Nephron (organoid): ENCODE measurements at regions not wholly inside any gene's neighbourhood (a gene's known extent, or its start where the extent isn't known, plus 50 kb on each side); places are given as distances from the start of the nearest gene placed in this dataset.

ENCODE experiments used
- H3K27ac Mint-ChIP-seq, 3 experiments: 2 replicates each; pipeline ENCODE4 v1.8.0; 2020; ENCODE audit warnings: mixed read lengths in 3 of 3, mild to moderate bottlenecking in 2 of 3, moderate library complexity in 1 of 3
- H3K27me3 Mint-ChIP-seq: 2 replicates; pipeline ENCODE4 v1.8.0; 2021; ENCODE audit warnings: low read depth, mild to moderate bottlenecking, moderate library complexity, mixed read lengths
- H3K36me3 Mint-ChIP-seq: 2 replicates; pipeline ENCODE4 v1.8.0; 2020; ENCODE audit warnings: low read depth, mixed read lengths
- H3K4me1 Mint-ChIP-seq: 2 replicates; pipeline ENCODE4 v1.8.0; 2020; ENCODE audit warnings: mixed read lengths
- H3K4me3 Mint-ChIP-seq, 3 experiments: 2 replicates each; pipeline ENCODE4 v1.8.0; 2020; ENCODE audit warnings: mild to moderate bottlenecking in 3 of 3, mixed read lengths in 3 of 3, moderate library complexity in 2 of 3
- H3K9me3 Mint-ChIP-seq: 2 replicates; pipeline ENCODE4 v1.8.0; 2020; ENCODE audit warnings: mixed read lengths
- CTCF ChIP-seq, 3 experiments: fragments of 200-600 bp; sonication (generic); IDR thresholded peaks; one replicate each; pipeline ENCODE4 v1.5.0; 2021; ENCODE audit warnings: antibody characterized with exemption in 3 of 3; ENCODE audit not compliant: unreplicated experiment in 3 of 3

DNA sequence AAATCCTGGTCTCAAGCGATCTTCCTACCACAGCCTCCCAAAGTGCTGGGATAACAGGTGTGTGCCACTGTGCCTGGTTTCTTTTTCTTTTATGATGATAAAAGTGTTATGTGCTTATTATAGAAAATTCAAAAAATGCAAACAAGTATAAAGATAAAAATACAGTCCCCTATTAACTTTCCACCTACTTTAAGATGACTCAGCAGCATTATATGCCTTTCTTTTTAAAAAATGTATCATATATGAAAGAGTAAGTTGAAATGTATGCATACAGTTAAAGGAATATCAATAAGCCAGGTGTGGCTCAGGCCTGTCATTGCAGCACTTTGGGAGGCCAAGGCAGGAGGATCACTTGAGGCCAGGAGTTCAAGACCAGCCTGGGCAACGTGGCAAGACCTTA lies 216.9 kb upstream of the GALNT17 start:
- no peak for TF ChIP-seq CTCF (IDR thresholded peaks at IDR 0.05; ENCODE audit: unreplicated experiment in 3 of 3)
- Mint-ChIP-seq H3K9me3 (no peaks in the 10 kb centered on the region), H3K4me3 (no peak overlapping the region), H3K36me3 (no peaks in the 10 kb centered on the region), H3K27me3 (peaks cover 5% of the 10 kb centered on the region), H3K27ac (no peak overlapping the region), H3K4me1 (no peaks in the 10 kb centered on the region)

DNA sequence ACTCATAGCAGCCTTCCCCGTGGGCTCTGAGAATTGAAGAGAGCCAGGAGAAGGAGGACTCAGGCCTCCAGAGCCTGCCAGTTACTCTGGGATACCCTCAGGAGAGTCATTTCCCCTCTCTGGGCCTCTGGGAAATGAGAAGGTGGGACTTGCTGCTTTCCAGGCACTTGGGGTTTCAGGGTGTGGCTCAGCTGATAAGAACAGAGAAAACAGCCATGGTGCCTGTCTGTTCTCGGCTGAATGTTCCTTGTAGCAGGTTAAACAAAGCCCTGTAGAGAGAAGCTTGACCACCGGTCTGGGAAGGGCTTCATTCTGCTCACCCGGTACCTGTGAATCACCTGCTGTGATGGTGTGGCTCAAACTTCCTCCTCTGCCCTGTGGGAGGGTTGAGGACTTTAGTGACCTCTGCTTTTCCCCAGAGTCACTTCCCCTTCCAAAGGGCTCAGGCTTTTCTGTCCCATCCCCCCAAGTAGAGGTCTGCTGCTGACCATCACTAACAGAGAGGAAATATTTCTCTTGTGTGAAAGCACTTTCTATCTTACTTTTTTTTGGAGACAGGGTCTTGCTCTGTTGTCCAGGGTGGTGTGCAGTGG lies 212.4 kb upstream of the GALNT17 start:
- TF ChIP-seq CTCF (IDR thresholded peaks at IDR 0.05; ENCODE audit: unreplicated experiment in 3 of 3), result no peak
- Mint-ChIP-seq H3K27me3 (peaks cover 4% of the 10 kb centered on the region), H3K4me1 (peaks cover 4% of the 10 kb centered on the region), H3K9me3 (no peaks in the 10 kb centered on the region), H3K27ac (peak overlapping the region in 1 of 3 experiments; percentile 39), H3K4me3 (no peak overlapping the region), H3K36me3 (no peaks in the 10 kb centered on the region)

DNA sequence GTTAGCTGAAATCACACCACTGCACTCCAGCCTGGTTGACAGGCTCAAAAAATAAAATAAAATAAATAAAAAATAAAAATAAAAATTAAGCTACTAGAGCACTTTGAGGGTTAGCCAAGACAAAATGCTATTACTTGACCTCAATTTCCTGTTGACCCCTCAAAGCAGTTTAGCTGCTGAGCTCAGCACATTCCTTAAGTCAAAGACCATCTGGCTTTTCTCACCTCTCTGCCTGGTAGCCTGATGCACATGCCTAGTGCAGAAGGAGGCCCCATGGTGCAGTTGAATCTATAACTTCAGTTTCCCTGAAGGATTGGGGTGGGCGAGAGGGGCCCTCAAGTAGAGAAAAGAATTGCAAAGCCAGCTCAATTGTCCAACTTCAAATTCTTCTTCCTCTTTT lies 211.1 kb upstream of the GALNT17 start:
- no peak overlapping the region for H3K4me3 Mint-ChIP-seq
- no peak for TF ChIP-seq CTCF (IDR thresholded peaks at IDR 0.05; ENCODE audit: unreplicated experiment in 3 of 3)
- H3K27me3 Mint-ChIP-seq, result peaks cover 8% of the 10 kb centered on the region
- peak overlapping the region; percentile 53 to 85 (median 76) for H3K27ac Mint-ChIP-seq
- H3K4me1 Mint-ChIP-seq, result peaks cover 11% of the 10 kb centered on the region
- H3K36me3 Mint-ChIP-seq, result no peaks in the 10 kb centered on the region
- no peaks in the 10 kb centered on the region for H3K9me3 Mint-ChIP-seq

DNA sequence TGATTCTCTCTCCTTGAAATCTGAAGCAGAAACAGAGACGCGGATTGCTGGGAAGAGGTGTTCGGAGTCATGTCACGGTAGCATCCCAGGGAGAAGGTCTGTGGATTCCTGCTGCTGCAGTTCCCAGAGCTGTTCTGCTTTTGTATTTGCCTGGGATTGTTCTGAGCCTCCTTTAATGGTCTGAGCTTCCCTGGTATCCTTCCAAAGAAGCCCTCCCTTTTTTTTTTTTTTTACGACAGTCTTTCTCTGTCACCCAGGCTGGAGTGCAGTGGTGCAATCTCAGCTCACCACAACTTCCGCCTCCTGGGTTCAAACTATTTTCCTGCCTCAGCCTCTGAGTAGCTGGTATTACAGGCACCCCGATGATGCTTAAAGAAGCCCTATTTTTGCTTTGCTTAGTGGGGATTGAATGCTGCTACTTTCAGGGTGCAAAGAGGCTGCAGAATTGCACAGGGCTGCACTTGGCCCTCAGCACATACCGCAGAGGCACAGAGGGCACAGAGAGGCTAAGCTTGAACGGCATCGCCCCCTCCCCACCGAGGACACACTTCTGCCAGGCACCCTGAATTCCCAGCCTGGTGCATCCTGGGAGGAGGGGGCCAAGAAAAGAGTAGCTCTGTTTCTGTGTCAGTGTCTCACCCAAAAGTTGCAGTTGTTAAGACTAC lies 208.6 kb upstream of the GALNT17 start:
- no peak for TF ChIP-seq CTCF (IDR thresholded peaks at IDR 0.05; ENCODE audit: unreplicated experiment in 3 of 3)
- Mint-ChIP-seq H3K4me1 (peaks cover 18% of the 10 kb centered on the region), H3K27me3 (peaks cover 8% of the 10 kb centered on the region), H3K27ac (peak overlapping the region; percentile 25 to 77 (median 42)), H3K4me3 (no peak overlapping the region), H3K36me3 (no peaks in the 10 kb centered on the region), H3K9me3 (no peaks in the 10 kb centered on the region)

- H3K36me3 Mint-ChIP-seq, result no peaks in the 10 kb centered on the region
- peak overlapping the region in 1 of 3 experiments; percentile 51 for H3K27ac Mint-ChIP-seq
- peaks cover 18% of the 10 kb centered on the region for H3K4me1 Mint-ChIP-seq
- no peak overlapping the region for H3K4me3 Mint-ChIP-seq
- H3K9me3 Mint-ChIP-seq, result no peaks in the 10 kb centered on the region
- H3K27me3 Mint-ChIP-seq, result peaks cover 8% of the 10 kb centered on the region
- TF ChIP-seq CTCF (IDR thresholded peaks at IDR 0.05; ENCODE audit: unreplicated experiment in 3 of 3), result no peak
Measured at GRCh38 chr7:70925411-70926115, 206.4 kb upstream of the GALNT17 start.
